SK-N-SH (cell line): ENCODE measurements at regions not wholly inside any gene's neighbourhood (a gene's known extent, or its start where the extent isn't known, plus 50 kb on each side); places are given as distances from the start of the nearest gene placed in this dataset.

Experiments used
- CTCF ChIA-PET: fragments of 300-600, 350-600 bp; formaldehyde crosslinking; extraction: SDS; loops from one replicate; lab custom pipeline; 2021; lab: Yijun Ruan, JAX
- POLR2A ChIA-PET: fragments of 350-600 bp; sonication (Branson Sonifier 250); formaldehyde crosslinking; extraction: SDS; loops from one replicate; lab custom pipeline; 2020; ENCODE audit warnings: antibody characterized with exemption, inconsistent platforms; lab: Yijun Ruan, JAX
- DNase-seq: peaks from one replicate; pipeline ENCODE4 v3.0.0; 2012
- H2AFZ ChIP-seq: fragments of 200-600 bp; sonication (generic); 2 replicates; pipeline ENCODE4 v1.8.1; 2016; ENCODE audit warnings: antibody characterized with exemption, mild to moderate bottlenecking, low read depth
- H3F3A ChIP-seq: fragments of 200-600 bp; sonication (generic); replicated peaks from 2 replicates; pipeline ENCODE3; 2016; ENCODE audit warnings: antibody characterized with exemption, mild to moderate bottlenecking; ENCODE audit not compliant: insufficient read depth
- H3K27ac ChIP-seq, 2 experiments: fragments of 200-500 bp in 1 of 2; fragments of 200-600 bp in 1 of 2; sonication (Bioruptor generic) in 1 of 2; sonication (generic), shearing (Covaris generic) in 1 of 2; 2 replicates each; pipeline versions ENCODE4 v1.5.1 to v1.6.1; 2014 to 2016; ENCODE audit warnings: low read depth in 2 of 2, inconsistent platforms in 1 of 2, low read length in 1 of 2, mild to moderate bottlenecking in 1 of 2, mixed read lengths in 1 of 2
- H3K27me3 ChIP-seq: fragments of 200-600 bp; sonication (generic), shearing (Covaris generic); 2 replicates; pipeline ENCODE4 v1.6.1; 2016; ENCODE audit warnings: mixed run types; ENCODE audit not compliant: insufficient read depth
- H3K36me3 ChIP-seq, 2 experiments: fragments of 200-500 bp in 1 of 2; fragments of 200-600 bp in 1 of 2; sonication (Bioruptor generic) in 1 of 2; sonication (generic) in 1 of 2; replicated peaks in 1 of 2; 2 replicates each; pipeline versions ENCODE3 to v1.5.1; 2014 to 2016; ENCODE audit warnings: low read length in 1 of 2, mild to moderate bottlenecking in 1 of 2; ENCODE audit not compliant: insufficient read depth in 2 of 2, control insufficient read depth in 1 of 2
- H3K4me1 ChIP-seq, 2 experiments: fragments of 200-500 bp in 1 of 2; fragments of 200-600 bp in 1 of 2; sonication (Bioruptor generic) in 1 of 2; sonication (generic), shearing (Covaris generic) in 1 of 2; 2 replicates each; pipeline versions ENCODE4 v1.5.1 to v1.6.1; 2014 to 2016; ENCODE audit warnings: low read depth in 1 of 2, low read length in 1 of 2, mixed run types in 1 of 2; ENCODE audit not compliant: insufficient read depth in 2 of 2, control insufficient read depth in 1 of 2
- H3K4me2 ChIP-seq: fragments of 200-600 bp; sonication (generic), shearing (Covaris generic); 2 replicates; pipeline ENCODE4 v1.6.1; 2017; ENCODE audit warnings: mixed run types
- H3K4me3 ChIP-seq, 2 experiments: fragments of 200-500 bp in 1 of 2; fragments of 200-600 bp in 1 of 2; sonication (Bioruptor generic) in 1 of 2; sonication (generic), shearing (Covaris generic) in 1 of 2; 2 replicates each; pipeline versions ENCODE4 v1.5.1 to v1.8.1; 2014 to 2016; ENCODE audit warnings: low read depth in 2 of 2, inconsistent platforms in 1 of 2, low read length in 1 of 2, mild to moderate bottlenecking in 1 of 2, mixed read lengths in 1 of 2, moderate library complexity in 1 of 2
- H3K79me2 ChIP-seq: fragments of 200-600 bp; sonication (generic); 2 replicates; pipeline ENCODE4 v1.8.1; 2017; ENCODE audit warnings: mild to moderate bottlenecking; ENCODE audit not compliant: insufficient read depth
- H3K9ac ChIP-seq: fragments of 200-600 bp; sonication (generic); 2 replicates; pipeline ENCODE4 v1.6.1; 2017; ENCODE audit warnings: mixed run types
- H3K9me2 ChIP-seq: fragments of 200-600 bp; sonication (generic); 2 replicates; pipeline ENCODE4 v1.6.1; 2017; ENCODE audit warnings: mixed run types
- H3K9me3 ChIP-seq: fragments of 200-600 bp; sonication (generic); 2 replicates; pipeline ENCODE4 v1.6.1; 2017; ENCODE audit warnings: mixed run types, mild to moderate bottlenecking, moderate library complexity
- H4K20me1 ChIP-seq: fragments of 200-600 bp; sonication (generic); 2 replicates; pipeline ENCODE4 v1.6.1; 2017; ENCODE audit warnings: mild to moderate bottlenecking, mixed run types; ENCODE audit not compliant: insufficient read depth
- CHD2 ChIP-seq: fragments of 150-350 bp; IDR thresholded peaks from 2 replicates; pipeline ENCODE4 v1.6.1; 2018; ENCODE audit warnings: low read length; ENCODE audit not compliant: partially characterized antibody
- FOSL2 ChIP-seq: IDR thresholded peaks from 2 replicates; pipeline ENCODE4 v1.4.0; 2012; ENCODE audit warnings: low read depth, mild to moderate bottlenecking, moderate library complexity, borderline replicate concordance
- FOXJ3 ChIP-seq: sonication (generic); formaldehyde crosslinking; IDR thresholded peaks from 2 replicates; pipeline ENCODE4 v1.5.1; 2020; ENCODE audit warnings: mild to moderate bottlenecking, missing genetic modification reagents
- FOXM1 ChIP-seq: IDR thresholded peaks from 2 replicates; pipeline ENCODE4 v1.4.0; 2012; ENCODE audit warnings: low read depth, mild to moderate bottlenecking
- GABPA ChIP-seq: IDR thresholded peaks from 2 replicates; pipeline ENCODE4 v1.4.0; 2012; ENCODE audit warnings: low read depth, mild to moderate bottlenecking
- GATA2 ChIP-seq: sonication (generic); formaldehyde crosslinking; IDR thresholded peaks from 2 replicates; pipeline ENCODE4 v1.5.0; 2020; ENCODE audit warnings: mild to moderate bottlenecking, missing genetic modification reagents
- MAX ChIP-seq: IDR thresholded peaks from 2 replicates; pipeline ENCODE4 v1.4.0; 2012; ENCODE audit warnings: low read depth
- MXI1 ChIP-seq: IDR thresholded peaks from 2 replicates; pipeline ENCODE4 v1.6.1; 2012; ENCODE audit warnings: mild to moderate bottlenecking, low read depth, low read length, improper control_type of control experiment
- NFIC ChIP-seq: IDR thresholded peaks from 2 replicates; pipeline ENCODE4 v1.4.0; 2012; ENCODE audit warnings: borderline replicate concordance
- NRF1 ChIP-seq: IDR thresholded peaks from 2 replicates; pipeline ENCODE4 v1.6.1; 2012; ENCODE audit warnings: low read depth, mild to moderate bottlenecking, low read length
- PBX3 ChIP-seq: IDR thresholded peaks from 2 replicates; pipeline ENCODE4; 2012
- RAD21 ChIP-seq: IDR thresholded peaks from 2 replicates; pipeline ENCODE4 v1.6.1; 2012; ENCODE audit warnings: mild to moderate bottlenecking, low read length
- RCOR1 ChIP-seq: fragments of 150-350 bp; IDR thresholded peaks from 2 replicates; pipeline ENCODE4 v1.6.1; 2017; ENCODE audit warnings: antibody characterized with exemption, low read length
- REST ChIP-seq: IDR thresholded peaks from 2 replicates; pipeline ENCODE4 v1.6.1; 2012; ENCODE audit warnings: mild to moderate bottlenecking, low read depth, low read length, moderate library complexity
- RFX5 ChIP-seq: IDR thresholded peaks from 2 replicates; pipeline ENCODE4 v1.6.1; 2012; ENCODE audit warnings: mild to moderate bottlenecking, improper control_type of control experiment, low read length
- SIN3A ChIP-seq: IDR thresholded peaks from 2 replicates; pipeline ENCODE4 v1.6.1; 2012; ENCODE audit warnings: low read depth, mild to moderate bottlenecking, low read length, moderate library complexity, borderline replicate concordance
- TAF1 ChIP-seq: IDR thresholded peaks from 2 replicates; pipeline ENCODE4 v1.6.1; 2012; ENCODE audit warnings: low read depth, mild to moderate bottlenecking, low read length, moderate library complexity, borderline replicate concordance
- TCF12 ChIP-seq: IDR thresholded peaks from 2 replicates; pipeline ENCODE4 v1.4.0; 2012
- TEAD4 ChIP-seq: IDR thresholded peaks from 2 replicates; pipeline ENCODE4 v1.4.0; 2012; ENCODE audit warnings: mild to moderate bottlenecking, borderline replicate concordance; ENCODE audit not compliant: insufficient read depth
- YY1 ChIP-seq: IDR thresholded peaks from 2 replicates; pipeline ENCODE4 v1.4.0; 2012; ENCODE audit warnings: low read depth, mild to moderate bottlenecking
- ZBTB33 ChIP-seq: IDR thresholded peaks from 2 replicates; pipeline ENCODE4 v1.4.0; 2012; ENCODE audit warnings: low read depth, borderline replicate concordance
- WGBS: methylation state at CpG from one replicate; pipeline ENCODE4 v1.1.6; 2017; ENCODE audit warnings: low lambda C conversion rate; 5-methylcytosine and 5-hydroxymethylcytosine counted together

- no peaks in the 10 kb centered on the region for H3K9me2 ChIP-seq
- CTCF ChIA-PET = no interaction called here
- no peaks in the 10 kb centered on the region for H3K79me2 ChIP-seq
- H3K4me2 ChIP-seq = no peak overlapping the region
- TF ChIP-seq FOXJ3 (no peak), MXI1 (no peak), GABPA (no peak), RFX5 (no peak), GATA2 (CRISPR knock-in tag) (no peak), ZBTB33 (no peak), REST (no peak), PBX3 (no peak), FOXM1 (no peak), SIN3A (no peak), YY1 (no peak)
- H3K9me3 ChIP-seq = no peaks in the 10 kb centered on the region
- 88% methylated on average over 2 of the region's 2 CpGs for WGBS
- peaks cover 0 to 43% of the 10 kb centered on the region in 2 experiments; a peak in 3 of 4 replicates for H3K4me1 ChIP-seq
- no peak overlapping the region for H3K9ac ChIP-seq
- no peak overlapping the region for H3K27ac ChIP-seq
- POLR2A ChIA-PET = no interaction called here
- H2AFZ ChIP-seq = no peak overlapping the region
- H3K36me3 ChIP-seq = no peaks in the 10 kb centered on the region
- H4K20me1 ChIP-seq = no peaks in the 10 kb centered on the region
- no peak overlapping the region for H3K4me3 ChIP-seq
- H3K27me3 ChIP-seq = no peaks in the 10 kb centered on the region
- DNase-seq = no peak
- H3F3A ChIP-seq = peaks cover 34% of the 10 kb centered on the region
Measured at GRCh38 chr7:116398672-116399071, 100.9 kb upstream of the CAV2 start.

GRCh38 chr7:116399819-116400218 lies 99.7 kb upstream of the CAV2 start:
- CTCF ChIA-PET = no interaction called here
- no peak for DNase-seq
- no peaks in the 10 kb centered on the region for H3K27me3 ChIP-seq
- peak overlapping the region; percentile 2; the same call in 1 of the 2 replicates for H3K4me2 ChIP-seq
- H3F3A ChIP-seq = peaks cover 29% of the 10 kb centered on the region
- no peaks in the 10 kb centered on the region for H3K79me2 ChIP-seq
- H3K9ac ChIP-seq = no peak overlapping the region
- no peaks in the 10 kb centered on the region for H3K9me2 ChIP-seq
- no peaks in the 10 kb centered on the region for H4K20me1 ChIP-seq
- peaks cover 0 to 38% of the 10 kb centered on the region in 2 experiments; a peak in 2 of 4 replicates for H3K4me1 ChIP-seq
- H3K4me3 ChIP-seq = no peak overlapping the region
- H3K27ac ChIP-seq = peak overlapping the region in 1 of 2 experiments; percentile 30; a peak in 1 of 4 replicates
- POLR2A ChIA-PET = no interaction called here
- no peaks in the 10 kb centered on the region for H3K9me3 ChIP-seq
- H3K36me3 ChIP-seq = no peaks in the 10 kb centered on the region
- no peak overlapping the region for H2AFZ ChIP-seq
- TF ChIP-seq PBX3 = peak; percentile 77
- no peak for TF ChIP-seq GABPA
- no peak for TF ChIP-seq RAD21
- TF ChIP-seq YY1 = no peak
- peak; percentile 70 for TF ChIP-seq NFIC
- no peak for TF ChIP-seq CHD2
- 0 out of 2 replicates have a peak, but pooled peaks have one; percentile 20 for TF ChIP-seq SIN3A
- no peak for TF ChIP-seq RFX5
- peak; percentile 78 for TF ChIP-seq TCF12
- no peak for TF ChIP-seq TAF1
- no peak for TF ChIP-seq MAX
- no peak for TF ChIP-seq FOXJ3
- peak; percentile 74; the same call in 1 of the 2 replicates for TF ChIP-seq TEAD4
- no peak for TF ChIP-seq NRF1
- TF ChIP-seq FOSL2 = peak; percentile 74
- no peak for TF ChIP-seq RCOR1
